Cardiac fibroblast (primary cell): ENCODE measurements at regions not wholly inside any gene's neighbourhood (a gene's known extent, or its start where the extent isn't known, plus 50 kb on each side); places are given as distances from the start of the nearest gene placed in this dataset.

Experiments
- DNase-seq, 2 donors: peaks; one replicate each; pipeline versions ENCODE4 v3.0.0 to v3.0.0-alpha.2; 2010; ENCODE audit warnings: low read depth in 2 of 2
- H3K4me3 ChIP-seq, 2 donors: replicated peaks in 1 of 2; 1 replicate in 1 of 2; 2 replicates in 1 of 2; pipeline ENCODE4 v1.5.1; 2011; ENCODE audit warnings: low read depth in 2 of 2, low read length in 2 of 2, mild to moderate bottlenecking in 2 of 2, moderate library complexity in 1 of 2
- CTCF ChIP-seq: IDR thresholded peaks from one replicate; pipeline ENCODE4 v1.5.1; 2011; ENCODE audit warnings: low read depth, mild to moderate bottlenecking, low read length, inconsistent platforms

DNA sequence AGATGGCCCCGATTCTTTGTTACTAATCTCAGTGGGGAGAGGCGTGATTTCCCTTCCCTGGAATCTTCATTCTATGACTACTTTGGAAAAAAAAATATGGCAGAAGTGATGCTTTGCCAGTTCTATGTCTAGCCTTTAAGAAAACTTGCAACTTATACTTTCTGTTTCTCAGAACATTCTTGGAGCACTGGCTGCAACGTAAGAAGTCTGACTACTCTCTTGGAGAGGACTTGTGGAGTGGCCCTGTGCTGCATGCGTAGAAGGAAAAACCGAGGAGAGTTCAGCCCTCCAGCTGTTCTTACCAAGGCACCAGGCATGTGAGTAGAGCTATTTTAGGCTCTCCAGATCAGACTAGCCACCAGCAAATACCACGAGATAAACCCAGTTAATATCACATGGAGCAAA, 77.6 kb upstream of the STXBP5 start:
- no peak overlapping the region for H3K4me3 ChIP-seq
- peak; percentile 12 to 33 for DNase-seq
- TF ChIP-seq CTCF = no peak

DNA sequence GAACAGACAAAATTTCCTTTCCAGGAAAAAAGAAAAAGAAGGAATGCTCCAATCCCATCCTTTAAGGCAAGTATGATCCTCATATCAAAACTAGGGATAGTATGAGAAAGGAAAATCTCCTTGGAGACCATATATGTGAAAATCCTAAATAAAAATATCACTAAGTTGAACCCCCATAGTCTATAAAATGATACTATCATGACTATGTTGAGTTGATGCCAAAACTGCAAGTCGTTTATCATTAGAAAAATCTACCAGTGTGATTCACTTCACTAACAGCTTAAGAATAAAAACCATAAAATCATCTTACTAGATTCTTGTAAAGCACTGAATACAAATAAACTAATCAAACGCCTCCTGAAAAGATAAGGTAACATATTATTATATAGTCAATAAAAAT, 76.6 kb upstream of the STXBP5 start:
- TF ChIP-seq CTCF = no peak
- H3K4me3 ChIP-seq = no peak overlapping the region
- peak in 1 of 2 donors; percentile 42 for DNase-seq

- DNase-seq = no peak
- no peak overlapping the region for H3K4me3 ChIP-seq
- TF ChIP-seq CTCF = no peak
These were observed 76.2 kb upstream of the STXBP5 start for GRCh38 chr6:147128056-147128455.

GRCh38 chr6:147131532-147132128, 72.6 kb upstream of the STXBP5 start:
- DNase-seq = peak; percentile 62

DNA sequence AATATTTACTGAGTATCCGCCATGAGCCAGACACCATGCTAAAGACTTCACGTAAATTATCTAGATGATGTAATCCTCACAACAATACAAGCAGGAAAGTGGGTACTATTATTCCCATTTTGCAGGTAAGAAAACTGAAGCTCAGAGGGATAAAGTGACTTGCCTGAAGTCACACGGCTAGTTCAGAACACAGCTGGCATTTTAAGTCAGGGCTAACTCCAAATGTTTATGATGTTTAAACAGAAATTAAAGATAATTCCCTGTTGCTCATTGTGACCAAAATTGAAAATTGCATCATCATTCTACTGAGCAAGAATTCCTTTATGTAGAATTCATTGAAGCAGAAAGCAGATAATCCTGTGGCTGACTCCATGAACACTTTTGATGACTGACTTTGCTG, 71.3 kb upstream of the STXBP5 start:
- DNase-seq = peak; percentile 58 to 64
- TF ChIP-seq CTCF = no peak
- H3K4me3 ChIP-seq = no peak overlapping the region

More at GRCh38 chr6:147131532-147132128, 72.6 kb upstream of the STXBP5 start:
- H3K4me3 ChIP-seq = no peak overlapping the region
- TF ChIP-seq CTCF = no peak

DNA sequence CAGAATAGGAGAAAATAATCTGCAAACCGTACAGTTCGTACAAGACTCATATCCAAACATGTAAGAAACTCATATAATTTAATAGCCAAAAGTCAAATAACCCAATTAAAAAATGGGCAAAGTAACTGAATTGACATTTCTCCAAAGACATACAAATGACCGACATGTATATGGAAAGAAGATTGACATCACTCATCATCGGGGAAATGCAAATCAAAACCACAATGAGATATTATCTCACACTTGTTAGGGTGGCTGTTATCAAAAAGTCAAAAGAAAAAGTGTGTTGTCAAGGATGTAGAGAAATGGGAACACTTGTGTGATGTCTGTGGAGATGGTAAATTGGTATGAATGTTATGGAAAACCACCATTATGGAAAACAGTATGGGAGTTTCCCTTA, 70.5 kb upstream of the STXBP5 start:
- DNase-seq = no peak
- H3K4me3 ChIP-seq = no peak overlapping the region
- TF ChIP-seq CTCF = no peak

DNA sequence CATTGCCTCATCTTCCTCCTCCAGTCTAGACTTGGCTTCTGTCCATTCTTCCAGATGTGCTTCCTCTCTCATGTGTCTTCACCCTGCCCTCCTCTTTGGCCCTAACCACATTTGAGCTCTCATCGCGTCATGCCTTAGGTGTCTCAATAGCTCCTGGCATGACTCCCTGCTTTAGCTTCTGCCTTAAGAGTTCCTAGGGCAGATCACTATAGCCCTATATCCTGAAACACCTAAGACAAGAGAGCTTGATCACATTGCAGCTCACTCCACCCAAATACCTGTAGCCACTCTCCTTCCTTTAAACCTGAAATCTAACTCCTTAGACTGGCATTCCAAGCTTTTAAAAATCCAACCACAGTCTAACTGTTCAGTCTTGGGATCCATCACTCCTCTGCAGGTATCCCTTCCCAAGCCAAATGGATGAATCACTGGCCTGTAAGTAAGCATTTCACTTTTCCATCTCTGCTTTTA, 69.0 kb upstream of the STXBP5 start:
- DNase-seq = peak; percentile 96 to 99
- no peak overlapping the region for H3K4me3 ChIP-seq
- TF ChIP-seq CTCF = no peak
